Fibroblast of skin of back (primary cell): ENCODE measurements at regions not wholly inside any gene's neighbourhood (a gene's known extent, or its start where the extent isn't known, plus 50 kb on each side); places are given as distances from the start of the nearest gene placed in this dataset.
A peak's percentile ranks its signal among the peaks of the same experiment; 100 is the strongest.
"Not testable (repeated sequence)": the region's sequence is repeated elsewhere in the genome, so short reads cannot be mapped to it uniquely, and the experiment has no call there.

Experiments
- DNase-seq: peaks from one replicate; pipeline ENCODE4 v3.0.0-alpha.2; 2013

DNA sequence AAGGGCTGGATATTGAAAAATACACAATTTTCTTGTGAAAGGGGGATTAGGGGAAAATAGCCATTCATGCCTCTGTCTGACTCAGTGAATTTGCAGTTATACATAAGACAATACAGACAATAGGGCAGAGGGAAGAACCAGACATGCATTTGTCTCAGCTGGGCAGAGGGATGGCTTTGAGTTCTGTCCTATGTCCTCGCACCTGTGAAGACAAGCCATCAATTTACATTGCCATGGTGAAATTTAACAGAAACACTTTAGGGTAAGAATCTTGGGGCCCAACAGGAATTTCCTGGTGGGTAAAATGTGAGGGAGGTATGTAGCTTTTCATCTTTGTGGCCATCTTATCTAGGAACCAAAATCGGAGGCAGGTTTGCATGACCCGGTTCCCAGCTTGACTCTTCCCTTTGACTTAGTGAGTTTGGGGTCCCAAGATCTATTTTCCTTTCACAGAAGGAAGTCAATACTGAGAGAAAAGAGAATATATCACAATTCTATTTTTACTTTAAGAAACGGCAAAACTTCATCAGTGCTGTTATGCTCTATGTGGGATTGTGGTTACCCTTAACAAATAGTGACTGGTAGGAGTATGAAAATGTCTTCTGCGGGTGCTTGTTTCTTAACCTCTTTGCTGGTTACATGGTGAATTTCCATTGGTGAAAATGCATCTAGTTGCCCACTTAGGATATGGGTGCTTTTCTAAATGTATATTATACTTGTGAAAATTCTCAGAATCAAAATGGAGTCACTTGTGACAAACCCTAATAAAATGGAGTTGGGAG, 221.8 kb downstream of the SPP2 start:
- DNase-seq, result no peak

DNA sequence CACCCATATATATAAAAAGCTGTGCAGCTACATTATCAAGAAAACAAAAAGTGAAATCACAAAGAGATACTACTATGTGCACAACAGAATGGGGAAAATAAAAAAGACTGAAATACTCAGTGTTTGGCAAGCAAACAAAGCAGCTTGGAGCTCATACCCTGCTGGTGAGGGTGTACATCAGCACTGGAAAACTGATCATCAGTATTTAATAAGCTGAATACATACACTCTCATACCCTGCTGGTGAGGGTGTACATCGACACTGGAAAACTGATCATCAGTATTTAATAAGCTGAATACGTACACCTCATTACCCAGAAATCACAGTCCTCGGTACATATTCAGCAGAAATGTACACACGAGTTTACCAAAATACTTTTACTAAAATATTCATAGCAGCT, 220.8 kb downstream of the SPP2 start:
- no peak for DNase-seq

DNA sequence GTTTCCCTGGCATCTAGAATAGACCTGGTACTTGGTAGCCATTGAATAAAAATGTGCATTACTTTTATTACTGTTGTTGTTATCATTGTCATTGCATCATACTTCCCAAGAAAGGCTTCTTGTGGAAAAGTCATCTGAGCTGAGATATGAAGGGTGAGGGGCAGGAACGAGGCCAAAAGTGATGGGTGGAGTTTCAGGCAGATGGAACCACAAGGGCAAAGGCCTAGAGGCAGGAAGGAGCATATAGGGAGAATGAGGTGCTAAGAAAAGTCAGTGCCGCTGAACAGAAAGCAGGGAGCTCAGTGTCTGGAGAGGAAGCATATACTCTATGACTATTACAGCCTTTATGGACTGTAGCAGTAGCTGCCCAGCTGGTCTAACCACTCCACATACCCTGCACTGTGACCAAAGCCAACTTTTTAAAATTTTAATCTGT, 219.3 kb downstream of the SPP2 start:
- peak; percentile 60 for DNase-seq

DNA sequence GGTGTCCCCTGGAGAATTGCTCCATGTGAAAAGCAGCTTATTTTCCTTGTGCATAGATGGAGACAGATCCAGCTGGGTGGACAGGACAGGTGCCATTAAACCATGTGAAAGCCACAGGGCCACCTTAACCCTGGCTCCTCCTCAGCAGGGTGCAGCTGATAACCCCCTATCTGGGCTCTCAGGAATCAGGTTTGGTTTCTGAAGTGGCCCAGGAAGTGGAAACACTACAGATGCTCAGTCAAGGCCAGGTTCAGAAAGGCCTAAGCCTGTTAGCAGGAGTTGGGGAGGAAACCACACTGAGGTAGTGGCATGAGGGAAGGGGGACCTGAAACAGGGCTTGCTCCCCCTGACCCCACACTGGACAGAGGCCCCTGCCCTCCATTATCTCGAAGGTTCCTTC, 217.0 kb downstream of the SPP2 start:
- no peak for DNase-seq

DNA sequence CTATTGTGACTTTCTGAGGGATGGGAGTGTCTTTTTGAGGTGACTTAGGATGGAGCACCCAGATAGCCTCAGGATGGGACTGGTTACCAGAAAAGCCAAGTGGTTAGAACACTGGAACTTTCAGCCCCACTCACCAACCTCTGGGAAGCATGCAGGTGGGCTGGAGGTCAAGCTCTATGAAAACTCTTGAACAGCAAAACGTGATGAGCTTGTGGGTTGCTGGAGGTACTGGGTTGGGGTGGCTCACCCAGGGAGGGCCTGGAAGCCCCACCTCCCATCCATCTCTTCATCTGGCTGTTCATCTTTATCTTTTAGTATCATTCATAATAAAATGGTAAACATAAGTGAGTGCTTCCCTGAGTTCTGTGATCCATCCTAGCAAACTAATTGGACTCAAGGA, 216.4 kb downstream of the SPP2 start:
- no peak for DNase-seq

DNA sequence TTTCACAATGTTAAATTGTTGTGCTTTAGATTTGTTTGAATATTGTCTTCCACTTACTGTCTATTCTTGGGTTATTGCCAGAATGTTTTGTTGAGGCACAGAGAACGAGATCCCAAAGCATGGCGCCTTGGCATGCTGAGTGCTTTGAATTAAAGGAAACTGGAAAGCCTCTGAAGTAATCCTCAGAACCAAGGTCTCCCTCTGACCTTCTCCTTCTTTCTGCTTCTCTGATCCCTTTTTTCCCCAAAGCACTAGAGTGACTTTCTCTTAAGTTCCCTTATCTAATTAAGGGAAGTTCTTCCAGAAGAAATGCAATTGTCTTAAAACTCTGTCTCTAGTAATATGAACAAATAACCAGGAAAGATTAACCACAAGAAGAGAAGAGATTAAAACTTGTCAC, 214.7 kb downstream of the SPP2 start:
- no peak for DNase-seq

DNA sequence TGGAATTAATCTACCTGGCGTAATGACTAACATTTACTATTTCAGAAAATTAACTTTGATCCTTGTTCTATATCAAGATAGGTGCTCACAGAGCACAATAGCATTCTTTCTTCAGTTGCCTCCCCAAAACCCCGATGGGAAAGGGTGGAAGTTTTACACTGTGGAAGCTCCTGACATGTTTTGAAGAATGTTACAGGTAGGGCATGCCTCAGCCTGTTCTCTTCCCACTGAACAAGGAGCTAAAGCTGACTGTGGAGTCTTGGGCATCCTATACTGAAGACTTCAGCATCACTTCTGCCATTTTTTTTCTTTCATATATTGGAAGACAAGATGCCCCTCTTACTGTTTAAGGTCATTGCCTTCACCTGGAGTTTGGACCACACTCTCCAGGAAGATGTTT, 211.2 kb downstream of the SPP2 start:
- no peak for DNase-seq

DNA sequence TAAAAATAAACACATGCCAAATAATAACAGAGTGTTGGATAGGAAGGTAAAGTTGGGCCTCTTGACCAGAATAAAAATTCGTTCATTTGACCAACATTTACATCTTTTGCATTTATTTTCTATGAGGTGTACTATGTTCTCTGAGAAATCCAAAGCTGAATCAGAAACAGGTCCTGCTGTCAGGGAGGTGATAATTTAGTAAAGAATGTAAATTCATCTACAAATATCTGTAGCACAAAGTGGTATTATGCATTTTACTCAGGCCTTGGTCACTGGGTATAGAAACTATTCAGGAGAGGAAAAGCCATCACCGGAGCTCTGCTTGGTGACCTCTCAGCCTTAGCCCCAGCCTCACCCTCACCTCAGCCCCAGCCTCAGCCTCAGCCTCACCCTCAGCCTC, 208.9 kb downstream of the SPP2 start:
- no peak for DNase-seq

DNA sequence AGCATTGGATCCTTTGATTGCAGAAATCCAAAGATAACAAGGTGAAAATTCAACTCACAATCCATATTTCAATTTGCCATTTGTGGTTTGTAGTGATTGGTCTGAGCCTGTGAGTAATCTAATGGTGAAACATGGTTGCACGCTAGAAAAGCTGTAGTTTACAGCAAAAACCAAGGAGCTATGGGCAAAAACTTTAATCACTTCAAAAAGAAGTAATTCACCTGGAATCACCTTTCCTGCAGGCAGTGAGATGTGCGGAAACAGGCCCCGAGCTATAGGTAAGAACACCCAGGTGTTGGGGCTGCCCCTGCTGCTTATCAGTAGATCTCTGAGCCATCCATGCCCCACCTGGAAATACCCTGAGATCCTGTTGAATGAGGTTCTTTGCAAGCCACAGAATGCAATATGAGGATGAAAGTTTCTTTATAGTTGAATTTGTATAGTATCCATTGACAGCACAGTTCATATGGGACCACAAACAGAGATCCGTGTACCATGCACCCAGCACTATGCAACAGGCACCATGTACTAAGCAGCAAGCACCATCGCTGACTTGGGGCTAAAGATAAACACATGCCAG, 208.2 kb downstream of the SPP2 start:
- DNase-seq, result no peak

DNA sequence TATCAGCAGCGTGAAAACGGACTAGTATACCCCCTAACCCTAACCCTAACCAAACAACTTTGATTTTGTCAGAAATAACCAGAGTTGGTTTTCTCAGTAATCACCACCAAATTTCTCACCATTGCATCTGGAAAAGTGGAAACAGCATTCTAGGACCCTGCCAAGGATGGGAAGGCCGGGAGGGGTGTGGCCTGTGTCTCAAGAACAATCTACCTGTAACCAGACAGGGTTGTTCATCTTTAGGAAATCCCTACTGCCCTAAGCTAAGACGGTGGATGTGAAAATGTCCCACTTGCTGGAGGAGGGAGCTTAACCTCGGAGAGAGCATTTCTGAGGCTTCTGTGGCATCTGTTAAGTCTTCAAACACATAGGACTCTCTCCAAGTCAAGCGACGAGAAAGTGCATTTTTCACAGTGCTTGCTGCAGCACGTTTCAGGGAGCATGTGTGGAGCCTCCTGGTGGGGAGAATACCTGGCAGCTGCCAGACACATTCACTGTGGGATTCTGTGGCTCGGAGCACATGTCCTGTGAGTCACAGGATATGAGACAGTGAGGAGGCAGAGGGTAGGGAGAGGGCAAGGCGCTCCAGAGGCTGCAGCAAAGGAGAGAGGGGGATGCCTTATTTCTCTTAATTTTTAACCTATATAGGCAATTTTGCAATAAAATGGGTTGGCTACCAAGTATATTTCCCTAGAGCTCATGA, 207.5 kb downstream of the SPP2 start:
- DNase-seq, result peak; percentile 99

DNA sequence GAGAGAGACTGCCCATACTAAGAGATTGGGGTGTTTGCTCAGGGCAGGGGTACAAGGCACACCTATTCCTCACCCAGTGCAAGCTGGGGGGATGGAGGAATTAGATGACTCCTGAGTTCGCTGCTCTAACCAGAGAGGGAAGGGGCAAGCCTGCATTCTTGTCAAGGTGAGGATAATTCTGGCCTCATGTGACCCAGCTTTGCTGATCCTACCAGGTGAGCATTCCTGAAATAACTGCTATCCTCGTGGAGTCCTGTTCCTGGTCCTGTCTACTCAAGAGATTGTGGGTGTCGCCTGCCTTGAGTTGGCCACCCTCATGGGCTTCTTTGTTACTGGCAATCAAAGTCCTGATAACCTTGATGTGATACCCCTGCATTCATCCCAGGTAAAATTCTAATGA, 206.0 kb downstream of the SPP2 start:
- DNase-seq, result no peak

DNA sequence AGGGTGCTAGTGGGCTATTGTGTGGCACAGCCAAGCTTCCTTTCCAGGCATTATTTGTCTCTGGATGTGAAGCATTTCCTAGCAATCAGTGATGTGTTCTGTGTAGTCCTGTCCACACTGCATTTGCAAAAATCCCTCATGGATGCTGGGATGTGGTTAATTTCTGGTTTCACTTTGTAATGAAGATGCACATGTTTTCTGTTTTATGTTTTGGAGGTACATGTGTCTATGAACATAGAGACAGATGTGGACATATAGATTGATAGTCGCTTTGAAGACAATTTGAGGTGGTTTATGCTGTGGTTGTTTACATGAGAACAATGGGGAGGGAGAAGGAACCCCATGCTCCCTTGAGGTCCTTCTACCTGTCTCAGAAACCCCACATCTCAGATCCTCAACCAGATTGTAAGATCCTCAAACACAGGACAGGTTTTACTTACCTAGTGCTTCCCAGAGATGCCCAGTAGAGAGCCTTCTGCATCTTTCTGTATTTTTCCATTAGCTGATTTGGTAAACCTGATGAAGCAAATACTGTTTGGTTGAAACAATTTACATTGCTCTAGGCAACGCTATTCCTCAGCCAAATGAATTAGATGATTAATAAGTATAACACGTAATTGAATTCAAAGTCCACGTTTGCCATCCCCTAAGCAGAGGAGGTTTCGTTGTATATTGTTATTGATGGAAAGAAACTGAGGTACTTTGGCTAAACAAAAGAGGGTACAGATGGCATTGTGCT, 204.4 kb downstream of the SPP2 start:
- DNase-seq, result no peak

DNA sequence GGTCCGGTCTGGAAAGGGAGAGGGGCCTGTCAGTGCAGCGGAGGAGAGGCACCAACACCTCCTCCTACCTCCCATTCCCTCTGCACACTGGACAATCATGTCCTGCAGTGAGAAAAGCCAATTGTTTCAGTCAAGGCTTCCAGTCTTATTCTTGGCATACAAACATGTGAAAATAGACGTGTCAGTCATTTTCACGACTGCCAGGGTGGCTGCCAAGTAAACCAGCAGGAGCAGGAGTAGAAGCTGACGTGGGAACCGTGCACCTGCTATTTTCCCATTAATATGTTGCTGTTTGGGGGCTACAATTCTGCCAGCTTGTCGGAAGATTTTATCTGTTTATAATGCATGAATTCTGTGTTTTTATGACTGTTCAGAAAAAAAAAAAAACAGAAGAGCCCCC, 202.3 kb downstream of the SPP2 start:
- DNase-seq, result no peak

DNA sequence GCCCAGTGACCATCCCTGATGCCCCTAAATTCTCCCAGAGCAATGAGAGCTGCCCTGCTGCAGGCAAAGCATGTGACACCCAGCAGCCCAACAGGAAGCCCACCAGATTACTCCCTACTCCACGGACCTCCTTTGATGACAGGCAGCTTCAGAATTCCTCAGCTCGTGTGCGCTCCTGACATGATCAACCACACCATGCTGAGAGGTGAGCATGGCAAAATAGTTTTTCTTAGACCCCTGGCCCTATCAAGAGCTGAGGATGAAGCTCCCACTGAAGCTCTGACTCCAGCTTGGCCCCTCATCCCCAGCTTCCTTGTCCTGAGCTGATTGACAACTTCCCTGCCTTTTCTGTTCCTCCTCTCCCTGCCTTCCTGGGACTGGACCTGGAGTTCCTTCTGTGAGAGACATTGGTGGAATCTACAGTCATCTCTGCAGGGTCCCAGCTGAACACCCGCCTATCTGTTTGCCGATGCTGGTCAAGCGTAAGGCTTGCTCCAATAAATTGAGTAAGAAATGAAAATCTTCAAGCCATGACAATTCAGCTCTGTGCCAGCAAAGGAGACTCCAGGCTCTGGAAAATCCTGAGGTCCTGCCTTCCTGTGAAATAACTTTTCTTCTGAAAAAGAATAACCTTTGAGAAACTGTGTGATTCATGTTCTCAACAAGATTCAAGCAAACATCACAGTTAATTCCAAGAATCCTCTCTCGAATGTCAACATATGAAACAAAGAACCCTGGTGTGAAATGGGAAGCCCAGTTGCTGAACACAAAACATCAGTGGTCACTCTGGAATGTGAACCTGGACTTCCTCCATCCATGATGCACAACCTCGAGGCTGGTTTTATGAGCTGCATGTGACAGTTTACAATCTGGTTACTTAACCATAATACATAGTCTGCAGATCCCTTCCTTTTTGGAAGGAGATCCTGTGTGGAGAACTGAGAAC, 201.1 kb downstream of the SPP2 start:
- peak; percentile 96 for DNase-seq

DNA sequence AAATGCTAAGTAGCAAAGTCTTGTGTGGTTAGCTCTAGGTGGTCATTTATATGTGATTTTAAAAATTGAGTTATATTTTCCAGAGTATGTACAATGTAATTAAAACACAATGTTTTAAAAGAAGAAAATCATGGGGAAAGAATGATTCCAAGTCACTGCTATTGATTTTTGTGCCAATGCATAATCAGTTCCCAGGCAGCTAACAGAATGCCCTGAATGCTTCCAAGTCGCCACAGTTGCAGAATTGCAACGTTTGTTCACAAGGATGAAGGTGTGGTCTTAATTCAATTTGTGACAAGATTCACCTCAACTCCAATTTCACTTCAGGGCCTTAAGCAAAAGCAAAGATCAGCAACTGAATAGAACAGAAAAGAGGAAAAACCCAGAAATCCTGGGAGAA, 200.4 kb downstream of the SPP2 start:
- no peak for DNase-seq

DNA sequence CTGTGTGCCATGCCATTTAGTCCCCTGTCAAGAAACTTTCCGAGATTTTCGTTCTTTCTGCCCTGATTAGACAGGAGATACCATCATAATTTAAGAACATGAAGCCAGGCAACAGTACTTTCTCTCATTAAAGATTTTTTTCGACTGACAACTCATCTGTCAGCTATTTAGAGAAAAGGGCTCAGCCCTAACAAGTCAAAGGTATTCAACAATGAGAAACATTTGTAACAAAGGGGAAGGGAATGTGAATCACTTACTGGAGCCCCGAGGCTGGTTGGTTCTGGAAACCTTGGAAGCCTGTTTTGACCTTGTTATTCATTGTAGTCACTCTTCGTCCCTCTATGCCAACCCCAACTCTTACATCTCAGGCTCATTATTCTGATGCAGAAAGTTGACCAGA, 199.4 kb downstream of the SPP2 start:
- peak; percentile 91 for DNase-seq

DNA sequence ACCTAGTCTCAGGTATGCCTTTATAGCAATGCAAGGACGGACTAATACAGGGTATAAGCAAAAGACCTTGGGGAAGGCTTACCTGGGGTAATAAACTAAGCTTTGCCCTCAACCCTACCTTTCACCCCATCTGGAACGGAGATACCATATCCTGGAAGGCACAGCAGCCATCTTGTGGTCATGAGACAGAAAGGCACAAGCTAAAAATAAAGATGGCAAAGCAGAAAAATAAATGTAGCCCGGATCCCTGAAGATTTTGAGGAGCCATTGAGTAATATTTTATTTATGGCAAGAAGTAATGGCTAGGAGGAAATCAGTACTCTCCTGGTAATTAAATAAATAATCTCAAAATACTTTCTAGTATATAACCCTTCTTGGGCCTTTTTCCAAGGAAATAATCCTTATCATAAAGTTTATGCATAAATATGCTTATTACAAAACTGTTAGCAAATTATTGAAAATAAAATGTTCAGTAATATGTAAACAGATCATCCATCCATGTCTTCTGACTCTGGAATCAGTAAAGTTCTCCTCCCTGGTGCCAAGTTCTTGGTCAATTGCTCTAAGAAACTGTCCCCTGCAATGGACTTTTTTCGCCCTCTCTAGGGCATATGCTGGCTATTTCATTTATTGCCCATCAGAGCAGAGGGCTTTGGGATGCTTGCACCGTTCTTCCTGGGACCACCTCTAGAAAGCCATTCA, 198.7 kb downstream of the SPP2 start:
- no peak for DNase-seq

DNA sequence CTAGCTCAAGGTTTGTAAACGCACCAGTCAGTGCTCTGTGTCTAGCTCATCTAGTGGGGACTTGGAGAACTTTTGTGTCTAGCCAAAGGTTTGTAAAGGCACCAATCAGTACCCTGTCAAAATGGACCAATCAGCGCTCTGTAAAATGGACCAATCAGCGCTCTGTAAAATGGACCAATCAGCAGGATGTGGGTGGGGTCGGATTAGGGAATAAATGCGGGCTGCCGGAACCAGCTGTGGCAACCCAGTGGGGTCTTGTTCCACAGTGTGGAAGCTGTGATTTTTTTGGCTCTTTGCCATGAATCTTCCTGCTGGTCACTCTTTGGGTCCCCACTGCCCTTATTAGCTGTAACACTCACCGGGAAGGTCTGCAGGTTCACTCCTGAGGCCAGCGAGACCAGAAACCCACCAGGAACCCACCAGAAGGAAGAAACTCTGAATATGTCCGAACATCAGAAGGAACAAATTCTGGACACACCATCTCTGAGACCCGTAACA, 197.8 kb downstream of the SPP2 start:
- not testable (repeated sequence) for DNase-seq

DNA sequence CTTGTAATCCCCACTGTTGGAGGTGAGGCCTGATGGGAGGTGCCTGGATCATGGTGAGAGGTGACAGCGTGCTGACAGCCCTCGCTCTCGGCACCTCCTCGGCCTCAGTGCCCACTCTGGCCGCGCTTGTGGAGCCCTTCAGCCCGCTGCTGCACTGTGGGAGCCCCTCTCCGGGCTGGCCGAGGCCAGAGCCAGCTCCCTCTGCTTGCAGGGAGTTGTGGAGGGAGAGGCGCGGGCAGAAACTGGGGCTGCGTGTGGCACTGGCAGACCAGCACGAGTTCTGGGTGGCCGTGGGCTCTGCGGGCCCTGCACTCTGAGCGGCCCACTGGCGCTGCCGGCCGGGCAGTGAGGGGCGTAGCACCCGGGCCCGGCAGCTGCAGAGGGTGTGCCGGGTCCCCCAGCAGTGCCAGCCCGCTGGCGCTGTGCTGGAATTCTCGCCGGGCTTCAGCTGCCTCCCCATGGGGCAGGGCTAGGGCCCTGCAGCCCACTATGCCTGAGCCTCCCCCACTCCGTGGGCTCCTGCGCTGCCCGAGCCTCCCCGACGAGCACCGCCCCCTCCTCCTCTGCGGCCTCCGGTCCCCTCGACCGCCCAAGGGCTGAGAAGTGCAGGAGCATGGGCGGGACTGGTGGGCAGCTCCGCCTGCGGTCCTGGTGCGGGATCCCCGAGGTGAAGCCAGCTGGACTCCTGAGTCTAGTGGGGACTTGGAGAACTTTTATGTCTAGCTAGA, 197.1 kb downstream of the SPP2 start:
- no peak for DNase-seq

DNA sequence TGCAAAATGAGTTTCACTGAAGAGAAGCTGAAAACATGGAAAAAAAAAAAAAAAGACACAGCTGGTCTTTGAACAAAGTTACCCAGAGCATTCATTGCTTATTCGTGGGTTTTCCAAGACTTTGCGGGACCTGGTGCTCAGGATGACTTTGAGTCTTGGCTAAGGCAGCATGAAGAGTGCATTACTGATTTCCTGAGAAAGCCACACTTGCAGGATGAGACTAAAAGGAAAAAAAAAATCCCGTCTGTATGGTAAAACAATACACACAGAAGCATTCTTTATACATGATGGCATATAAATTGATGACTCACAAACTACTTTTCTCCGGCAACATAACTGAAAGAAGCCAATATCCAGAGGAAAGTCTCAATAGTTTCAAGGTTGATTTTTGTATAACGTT, 195.4 kb downstream of the SPP2 start:
- peak; percentile 95 for DNase-seq
